H1 (cell line): ENCODE measurements at regions not wholly inside any gene's neighbourhood (a gene's known extent, or its start where the extent isn't known, plus 50 kb on each side); places are given as distances from the start of the nearest gene placed in this dataset.

Source experiments
- CTCF ChIA-PET: fragments of 300-600 bp; sonication (Branson Sonifier 250); formaldehyde crosslinking; loops from one replicate; lab custom pipeline; 2021; ENCODE audit not compliant: partially characterized antibody; lab: Charles Lee
- POLR2A ChIA-PET: fragments of 300-600 bp; sonication (Branson Sonifier 250); formaldehyde crosslinking; loops from one replicate; lab custom pipeline; 2021; ENCODE audit warnings: inconsistent platforms; ENCODE audit not compliant: partially characterized antibody; lab: Charles Lee
- DNase-seq, 2 experiments: peaks; one replicate each; pipeline versions ENCODE4 v3.0.0 to v3.0.0-alpha.2; 2010 to 2022; ENCODE audit warnings: low spot score in 2 of 2, low read depth in 1 of 2, mixed read lengths in 1 of 2
- FAIRE-seq: peaks from 2 replicates; lab custom pipeline; 2011; peaks lifted over from hg19 to GRCh38; lab: Jason Lieb, UNC
- H2AFZ ChIP-seq: 2 replicates; pipeline ENCODE4 v1.8.1; 2012; ENCODE audit warnings: low read length, inconsistent platforms
- H2AK5ac ChIP-seq: 2 replicates; pipeline ENCODE4 v1.6.1; 2013; ENCODE audit warnings: low read depth, low read length
- H2BK120ac ChIP-seq: replicated peaks from 2 replicates; pipeline ENCODE3; 2013; ENCODE audit warnings: low read depth, low read length, inconsistent platforms
- H2BK12ac ChIP-seq: 2 replicates; pipeline ENCODE4 v1.6.1; 2013; ENCODE audit warnings: low read depth, low read length
- H2BK15ac ChIP-seq: 2 replicates; pipeline ENCODE4 v1.6.1; 2013; ENCODE audit warnings: low read length
- H2BK20ac ChIP-seq: 2 replicates; pipeline ENCODE4 v1.6.1; 2013; ENCODE audit warnings: low read length
- H2BK5ac ChIP-seq: 2 replicates; pipeline ENCODE4 v1.6.1; 2013; ENCODE audit warnings: low read depth, low read length
- H3K14ac ChIP-seq: 2 replicates; pipeline ENCODE4 v1.6.1; 2013; ENCODE audit warnings: inconsistent platforms; ENCODE audit not compliant: insufficient read length
- H3K18ac ChIP-seq: 2 replicates; pipeline ENCODE4 v1.6.1; 2013; ENCODE audit warnings: low read length; ENCODE audit errors: extremely low read depth
- H3K23ac ChIP-seq: 2 replicates; pipeline ENCODE4 v1.6.1; 2013; ENCODE audit warnings: inconsistent platforms; ENCODE audit not compliant: insufficient read length
- H3K23me2 ChIP-seq: 2 replicates; pipeline ENCODE4 v1.6.1; 2013; ENCODE audit warnings: low read depth, low read length
- H3K27ac ChIP-seq: 2 replicates; pipeline ENCODE4 v1.6.1; 2011; ENCODE audit warnings: low read depth, low read length, inconsistent platforms
- H3K27me3 ChIP-seq, 4 experiments: replicated peaks in 1 of 4; 1 replicate in 1 of 4; 2 replicates in 3 of 4; pipeline versions ENCODE4 v1.6.1 to v1.8.1; 2011 to 2013; ENCODE audit warnings: low read length in 3 of 4, mild to moderate bottlenecking in 3 of 4, inconsistent platforms in 2 of 4, mixed read lengths in 2 of 4, moderate library complexity in 1 of 4; ENCODE audit not compliant: control insufficient read depth in 3 of 4, insufficient read depth in 3 of 4; ENCODE audit errors: extremely low read depth in 1 of 4
- H3K36me3 ChIP-seq, 4 experiments: 2 replicates each; pipeline versions ENCODE4 v1.6.1 to v1.8.1; 2011 to 2013; ENCODE audit warnings: mild to moderate bottlenecking in 4 of 4, low read length in 3 of 4, moderate library complexity in 2 of 4, control low read depth in 1 of 4, inconsistent platforms in 1 of 4; ENCODE audit not compliant: insufficient read depth in 4 of 4, control insufficient read depth in 2 of 4
- H3K4ac ChIP-seq: replicated peaks from 2 replicates; pipeline ENCODE3; 2013; ENCODE audit warnings: low read length, low read depth, mixed read lengths, inconsistent platforms; ENCODE audit not compliant: insufficient read length
- H3K4me1 ChIP-seq, 4 experiments: replicated peaks in 1 of 4; 1 replicate in 1 of 4; 2 replicates in 3 of 4; pipeline versions ENCODE4 v1.6.1 to v1.8.1; 2011 to 2013; ENCODE audit warnings: low read length in 3 of 4, inconsistent platforms in 2 of 4, mixed read lengths in 1 of 4; ENCODE audit not compliant: insufficient read depth in 4 of 4, control insufficient read depth in 3 of 4
- H3K4me2 ChIP-seq, 2 experiments: 2 replicates each; pipeline versions ENCODE4 v1.6.1 to v1.8.1; 2011 to 2013; ENCODE audit warnings: low read depth in 2 of 2, low read length in 2 of 2, control low read depth in 1 of 2, inconsistent platforms in 1 of 2, mild to moderate bottlenecking in 1 of 2; ENCODE audit not compliant: insufficient read depth in 1 of 2
- H3K4me3 ChIP-seq, 4 experiments: fragments of 200-600, 300-600 bp in 1 of 4; sonication (generic), shearing (Covaris generic), sonication (Bioruptor Twin) in 1 of 4; 2 replicates each; pipeline versions ENCODE4 v1.5.1 to v1.8.1; 2011 to 2016; ENCODE audit warnings: low read length in 4 of 4, low read depth in 3 of 4, control low read depth in 2 of 4, inconsistent platforms in 2 of 4, mild to moderate bottlenecking in 2 of 4, mixed read lengths in 1 of 4, moderate library complexity in 1 of 4; ENCODE audit not compliant: insufficient read depth in 2 of 4; ENCODE audit errors: extremely low read depth in 1 of 4
- H3K56ac ChIP-seq: replicated peaks from 2 replicates; pipeline ENCODE3; 2013; ENCODE audit warnings: low read depth, mild to moderate bottlenecking, mixed read lengths, low read length, inconsistent platforms; ENCODE audit not compliant: insufficient read length
- H3K79me1 ChIP-seq: 2 replicates; pipeline ENCODE4 v1.6.1; 2013; ENCODE audit warnings: low read depth, low read length, control low read depth
- H3K79me2 ChIP-seq, 2 experiments: 2 replicates each; pipeline versions ENCODE4 v1.6.1 to v1.8.1; 2012 to 2013; ENCODE audit warnings: low read length in 2 of 2, mild to moderate bottlenecking in 2 of 2, inconsistent platforms in 1 of 2; ENCODE audit not compliant: insufficient read depth in 2 of 2, control insufficient read depth in 1 of 2
- H3K9ac ChIP-seq, 4 experiments: replicated peaks in 1 of 4; 1 replicate in 1 of 4; 2 replicates in 3 of 4; pipeline versions ENCODE4 v1.6.1 to v1.8.1; 2011 to 2013; ENCODE audit warnings: low read depth in 3 of 4, low read length in 3 of 4, control low read depth in 2 of 4, mild to moderate bottlenecking in 2 of 4, moderate library complexity in 2 of 4, inconsistent platforms in 1 of 4; ENCODE audit errors: extremely low read depth in 1 of 4
- H3K9me3 ChIP-seq, 2 experiments: 2 replicates each; pipeline versions ENCODE4 v1.6.1 to v1.8.1; 2012 to 2013; ENCODE audit warnings: mild to moderate bottlenecking in 2 of 2, moderate library complexity in 2 of 2, control low read depth in 1 of 2, inconsistent platforms in 1 of 2, low read depth in 1 of 2, low read length in 1 of 2, mixed read lengths in 1 of 2; ENCODE audit not compliant: insufficient read depth in 2 of 2
- H4K20me1 ChIP-seq, 2 experiments: replicated peaks in 1 of 2; 2 replicates each; pipeline versions ENCODE3 to v1.8.1; 2011 to 2013; ENCODE audit warnings: inconsistent platforms in 2 of 2, low read length in 2 of 2, mild to moderate bottlenecking in 1 of 2; ENCODE audit not compliant: insufficient read depth in 2 of 2, control insufficient read depth in 1 of 2
- H4K5ac ChIP-seq: 2 replicates; pipeline ENCODE4 v1.6.1; 2013; ENCODE audit warnings: low read length, low read depth, mixed read lengths, inconsistent platforms; ENCODE audit not compliant: insufficient read length
- H4K8ac ChIP-seq: 2 replicates; pipeline ENCODE4 v1.8.0; 2013; ENCODE audit warnings: mild to moderate bottlenecking, moderate library complexity, low read length, inconsistent platforms; ENCODE audit not compliant: insufficient read depth; ENCODE audit errors: extremely low read depth
- H4K91ac ChIP-seq: replicated peaks from 2 replicates; pipeline ENCODE3; 2013; ENCODE audit warnings: low read length, mixed read lengths, inconsistent platforms; ENCODE audit not compliant: insufficient read length
- BACH1 ChIP-seq: IDR thresholded peaks from 2 replicates; pipeline ENCODE4 v1.6.1; 2012; ENCODE audit warnings: low read length, improper control_type of control experiment
- BCL11A ChIP-seq, 2 experiments: IDR thresholded peaks; one replicate each; pipeline ENCODE4 v1.6.1; 2011; ENCODE audit warnings: low read depth in 2 of 2, low read length in 2 of 2, mild to moderate bottlenecking in 2 of 2
- CBX5 ChIP-seq: fragments of 300-800, 300-1000 bp; sonication (generic); IDR thresholded peaks from 2 replicates; pipeline ENCODE4 v1.7.1; 2016; ENCODE audit warnings: antibody characterized with exemption, low read length, low read depth
- CHD1 ChIP-seq: IDR thresholded peaks from 2 replicates; pipeline ENCODE4 v1.6.1; 2012; ENCODE audit warnings: low read depth, low read length, improper control_type of control experiment
- HDAC2 ChIP-seq, 2 experiments: fragments of 300-600 bp in 1 of 2; sonication (generic) in 1 of 2; IDR thresholded peaks; 2 replicates each; pipeline ENCODE4 v1.6.1; 2011 to 2012; ENCODE audit warnings: low read depth in 2 of 2, low read length in 2 of 2, mild to moderate bottlenecking in 2 of 2, moderate library complexity in 2 of 2, borderline replicate concordance in 1 of 2, inconsistent platforms in 1 of 2
- KDM1A ChIP-seq: fragments of 200-600, 300-600 bp; sonication (generic); IDR thresholded peaks from 2 replicates; pipeline ENCODE4 v1.7.1; 2016; ENCODE audit warnings: mild to moderate bottlenecking, low read length, borderline replicate concordance
- PHF8 ChIP-seq: fragments of 200-600 bp; sonication (generic); conservative IDR thresholded peaks from 2 replicates; pipeline ENCODE4 v1.7.1; 2012; ENCODE audit warnings: low read depth, mild to moderate bottlenecking, inconsistent platforms, low read length, moderate library complexity
- POLR2A ChIP-seq, 2 experiments: IDR thresholded peaks; 1 replicate in 1 of 2; 2 replicates in 1 of 2; pipeline ENCODE4 v1.6.1; 2011; ENCODE audit warnings: low read depth in 2 of 2, low read length in 2 of 2, mild to moderate bottlenecking in 2 of 2; ENCODE audit errors: control extremely low read depth in 1 of 2
- RAD21 ChIP-seq, 2 experiments: IDR thresholded peaks in 1 of 2; conservative IDR thresholded peaks in 1 of 2; 2 replicates each; pipeline ENCODE4 v1.6.1; 2011; ENCODE audit warnings: low read depth in 2 of 2, low read length in 2 of 2, improper control_type of control experiment in 1 of 2, inconsistent platforms in 1 of 2, mild to moderate bottlenecking in 1 of 2, moderate library complexity in 1 of 2
- SIN3A ChIP-seq, 2 experiments: IDR thresholded peaks in 1 of 2; conservative IDR thresholded peaks in 1 of 2; 2 replicates each; pipeline ENCODE4 v1.6.1; 2011 to 2012; ENCODE audit warnings: low read length in 2 of 2, improper control_type of control experiment in 1 of 2, low read depth in 1 of 2, mild to moderate bottlenecking in 1 of 2
- SIRT6 ChIP-seq: IDR thresholded peaks from one replicate; pipeline ENCODE4 v1.7.1; 2012; ENCODE audit warnings: low read length, inconsistent platforms
- SRF ChIP-seq: IDR thresholded peaks from 2 replicates; pipeline ENCODE4 v1.6.1; 2011; ENCODE audit warnings: mild to moderate bottlenecking, low read depth, low read length, moderate library complexity
- TEAD4 ChIP-seq: IDR thresholded peaks from 2 replicates; pipeline ENCODE4 v1.6.1; 2012; ENCODE audit warnings: low read depth, low read length, inconsistent platforms, mixed read lengths
- WGBS, 2 experiments: shearing (Covaris generic) in 1 of 2; methylation state at CpG; one replicate each; pipeline versions ENCODE4 v1.1.6 to v1.1.7; 2013 to 2015; ENCODE audit warnings: low lambda C conversion rate in 2 of 2, mixed read lengths in 2 of 2, inconsistent platforms in 1 of 2, low coverage in 1 of 2, missing lambda C conversion rate in 1 of 2; ENCODE audit not compliant: insufficient replicate concordance in 2 of 2, insufficient coverage in 1 of 2, insufficient read length in 1 of 2; ENCODE audit errors: extremely low coverage in 1 of 2, missing lambda C conversion rate in 1 of 2; 5-methylcytosine and 5-hydroxymethylcytosine counted together

GRCh38 chr9:87829756-87830155 is 52.9 kb upstream of the SPATA31E1 start:
- Histone ChIP-seq H3K23me2 (no peaks in the 10 kb centered on the region; the same call in 1 of the 2 replicates), H3K18ac (no peak overlapping the region), H3K27ac (no peak overlapping the region), H3K79me2 (no peaks in the 10 kb centered on the region), H2AFZ (no peak overlapping the region), H2BK12ac (no peak overlapping the region), H3K27me3 (peaks cover 0 to 3% (median 0%) of the 10 kb centered on the region in 4 experiments; a peak in 5 of 7 replicates), H3K9ac (no peak overlapping the region), H2AK5ac (no peak overlapping the region), H2BK20ac (no peak overlapping the region), H3K36me3 (no peaks in the 10 kb centered on the region), H3K14ac (no peak overlapping the region), H2BK120ac (no peak overlapping the region), H3K23ac (no peak overlapping the region), H3K4ac (no peak overlapping the region), H3K4me2 (no peak overlapping the region), H3K56ac (no peak overlapping the region), H3K79me1 (no peaks in the 10 kb centered on the region), H4K8ac (no peak overlapping the region), H2BK5ac (no peak overlapping the region), H4K91ac (no peak overlapping the region), H3K4me1 (peaks cover 0 to 10% (median 2%) of the 10 kb centered on the region in 4 experiments; a peak in 3 of 7 replicates), H3K9me3 (no peaks in the 10 kb centered on the region), H3K4me3 (no peak overlapping the region), H2BK15ac (no peak overlapping the region), H4K5ac (no peak overlapping the region), H4K20me1 (no peaks in the 10 kb centered on the region)
- ChIA-PET CTCF (interaction anchor here (0.7 to 2.1 kb wide), 3 partner anchors 17 to 981 kb away, joined by 3 to 5 read pairs (median 4); no protein-coding TSS in a partner anchor), POLR2A (no interaction called here)
- TF ChIP-seq BCL11A (IDR thresholded peaks at IDR 0.05; ENCODE audit: low read depth in 2 of 2, low read length in 2 of 2) (no peak), SIN3A (conservative IDR thresholded peaks at IDR 0.05 in 1 of 2, IDR thresholded peaks at IDR 0.05 in 1 of 2; ENCODE audit: low read depth in 1 of 2, low read length in 2 of 2) (no peak), HDAC2 (IDR thresholded peaks at IDR 0.05; ENCODE audit: borderline replicate concordance in 1 of 2, low read depth in 2 of 2, low read length in 2 of 2) (no peak), SRF (no peak), SIRT6 (no peak), KDM1A (no peak), PHF8 (no peak), CHD1 (no peak), TEAD4 (no peak), BACH1 (no peak), CBX5 (no peak), RAD21 (IDR thresholded peaks at IDR 0.05 in 1 of 2, conservative IDR thresholded peaks at IDR 0.05 in 1 of 2; ENCODE audit: low read depth in 2 of 2, low read length in 2 of 2) (no peak), POLR2A (IDR thresholded peaks at IDR 0.05; ENCODE audit: control extremely low read depth in 1 of 2, low read depth in 2 of 2, low read length in 2 of 2) (no peak)
- no peak for FAIRE-seq
- DNase-seq, result no peak
- 91% methylated on average over 1 of the region's 1 CpG; no CpG with 5 or more reads in 1 of the 2 experiments for WGBS, 2 experiments
